Memory B cell (primary cell): ENCODE measurements at regions not wholly inside any gene's neighbourhood (a gene's known extent, or its start where the extent isn't known, plus 50 kb on each side); places are given as distances from the start of the nearest gene placed in this dataset.

Experiments used
- ATAC-seq: fragments of 150-1000 bp; cut with Tn5 transposase; 2 replicates; pipeline ENCODE4 v1.10.0; 2021; ENCODE audit warnings: low read depth, mild to moderate bottlenecking, moderate library complexity
- DNase-seq, 2 donors: peaks; one replicate each; pipeline ENCODE4 v3.0.0; 2022; ENCODE audit warnings: low spot score in 2 of 2
- H3K27ac Mint-ChIP-seq: one replicate; pipeline ENCODE4 v1.8.0; 2022; ENCODE audit warnings: mild to moderate bottlenecking, moderate library complexity, mixed read lengths
- H3K27me3 Mint-ChIP-seq: one replicate; pipeline ENCODE4 v1.8.0; 2022; ENCODE audit warnings: mixed read lengths
- H3K36me3 Mint-ChIP-seq: one replicate; pipeline ENCODE4 v1.8.0; 2022; ENCODE audit warnings: mild to moderate bottlenecking, mixed read lengths
- H3K4me1 Mint-ChIP-seq: one replicate; pipeline ENCODE4 v1.8.0; 2022; ENCODE audit warnings: mixed read lengths
- H3K4me3 Mint-ChIP-seq: one replicate; pipeline ENCODE4 v1.8.0; 2022; ENCODE audit warnings: mild to moderate bottlenecking, moderate library complexity, mixed read lengths
- H3K9me3 Mint-ChIP-seq: one replicate; pipeline ENCODE4 v1.8.0; 2022; ENCODE audit warnings: mixed read lengths

- peaks cover 2% of the 10 kb centered on the region for H3K27me3 Mint-ChIP-seq
- H3K4me3 Mint-ChIP-seq = no peak overlapping the region
- no peaks in the 10 kb centered on the region for H3K9me3 Mint-ChIP-seq
- no peaks in the 10 kb centered on the region for H3K4me1 Mint-ChIP-seq
- no peaks in the 10 kb centered on the region for H3K36me3 Mint-ChIP-seq
- ATAC-seq = no peak
- H3K27ac Mint-ChIP-seq = no peak overlapping the region
- DNase-seq = no peak
Measured at GRCh38 chr11:72493426-72494108, 59.2 kb upstream of the CLPB start.

GRCh38 chr11:72491001-72491400 is 56.7 kb upstream of the CLPB start:
- Mint-ChIP-seq H3K27ac (no peak overlapping the region), H3K4me3 (no peak overlapping the region), H3K4me1 (no peaks in the 10 kb centered on the region), H3K27me3 (peaks cover 5% of the 10 kb centered on the region), H3K9me3 (no peaks in the 10 kb centered on the region), H3K36me3 (no peaks in the 10 kb centered on the region)
- DNase-seq (no peak), ATAC-seq (no peak)
